SU-DHL-6 (cell line): ENCODE measurements at regions not wholly inside any gene's neighbourhood (a gene's known extent, or its start where the extent isn't known, plus 50 kb on each side); places are given as distances from the start of the nearest gene placed in this dataset.
"Not testable (repeated sequence)": the region's sequence is repeated elsewhere in the genome, so short reads cannot be mapped to it uniquely, and the experiment has no call there.

ENCODE experiments used
- H2AFZ ChIP-seq: fragments of 200-600 bp; sonication (generic); 2 replicates; pipeline ENCODE4 v1.6.1; 2014; ENCODE audit warnings: low read depth, mild to moderate bottlenecking, moderate library complexity, mixed read lengths, antibody characterized with exemption, low read length; ENCODE audit not compliant: severe bottlenecking
- H3F3A ChIP-seq: fragments of 200-600 bp; shearing (Covaris generic); 2 replicates; pipeline ENCODE4 v1.6.0; 2016; ENCODE audit warnings: antibody characterized with exemption, mild to moderate bottlenecking; ENCODE audit not compliant: insufficient read depth
- H3K27ac ChIP-seq: fragments of 200-600 bp; sonication (generic); 2 replicates; pipeline ENCODE4 v1.5.1; 2016; ENCODE audit warnings: low read depth, mild to moderate bottlenecking, low read length, moderate library complexity, mixed read lengths
- H3K27me3 ChIP-seq: fragments of 200-600 bp; sonication (generic), shearing (Covaris generic); 2 replicates; pipeline ENCODE4 v1.6.0; 2014; ENCODE audit warnings: mild to moderate bottlenecking, low read length
- H3K36me3 ChIP-seq: fragments of 200-600 bp; sonication (generic); 2 replicates; pipeline ENCODE4 v1.6.1; 2014; ENCODE audit warnings: mild to moderate bottlenecking, low read length, mixed read lengths
- H3K4me2 ChIP-seq: fragments of 300-600, 200-600 bp; shearing (Covaris generic), sonication (generic); 2 replicates; pipeline ENCODE4 v1.6.0; 2014; ENCODE audit warnings: low read length, low read depth, mild to moderate bottlenecking; ENCODE audit not compliant: poor library complexity, severe bottlenecking
- H3K4me3 ChIP-seq: fragments of 200-600 bp; sonication (generic); 2 replicates; pipeline ENCODE4 v1.5.1; 2014; ENCODE audit warnings: antibody characterized with exemption, low read length, mild to moderate bottlenecking, mixed read lengths; ENCODE audit not compliant: insufficient read depth, poor library complexity, severe bottlenecking
- H3K79me2 ChIP-seq: fragments of 200-600 bp; sonication (generic); 2 replicates; pipeline ENCODE4 v1.6.1; 2014; ENCODE audit warnings: mild to moderate bottlenecking, low read length, moderate library complexity; ENCODE audit not compliant: insufficient read depth
- H3K9ac ChIP-seq: fragments of 200-600 bp; sonication (generic); 2 replicates; pipeline ENCODE4 v1.7.0; 2014; ENCODE audit warnings: mild to moderate bottlenecking, low read length
- H3K9me2 ChIP-seq: fragments of 200-600 bp; sonication (generic); replicated peaks from 2 replicates; pipeline ENCODE4 v1.6.1; 2014; ENCODE audit warnings: low read length; ENCODE audit not compliant: insufficient read depth
- H3K9me3 ChIP-seq: fragments of 200-600 bp; sonication (generic); 2 replicates; pipeline ENCODE4 v1.6.1; 2014; ENCODE audit warnings: low read length, mixed read lengths; ENCODE audit not compliant: insufficient read depth
- H4K20me1 ChIP-seq: fragments of 200-600 bp; sonication (generic); 2 replicates; pipeline ENCODE4 v1.6.1; 2014; ENCODE audit warnings: low read depth, mild to moderate bottlenecking, antibody characterized with exemption, low read length, moderate library complexity, mixed read lengths
- EZH2phosphoT487 ChIP-seq: fragments of 200-600 bp; sonication (generic), shearing (Covaris generic); conservative IDR thresholded peaks from 2 replicates; pipeline ENCODE4 v1.6.1; 2018; ENCODE audit warnings: mild to moderate bottlenecking, antibody characterized with exemption, low read length, moderate library complexity, mixed read lengths
- TF ChIP-seq, protein P1 (sequence below): fragments of 200-600 bp; sonication (generic); IDR thresholded peaks from one replicate; pipeline ENCODE4 v1.5.1; 2017; ENCODE audit warnings: antibody characterized with exemption, mild to moderate bottlenecking, low read length, moderate library complexity; ENCODE audit not compliant: insufficient read depth, poor library complexity, severe bottlenecking

DNA sequence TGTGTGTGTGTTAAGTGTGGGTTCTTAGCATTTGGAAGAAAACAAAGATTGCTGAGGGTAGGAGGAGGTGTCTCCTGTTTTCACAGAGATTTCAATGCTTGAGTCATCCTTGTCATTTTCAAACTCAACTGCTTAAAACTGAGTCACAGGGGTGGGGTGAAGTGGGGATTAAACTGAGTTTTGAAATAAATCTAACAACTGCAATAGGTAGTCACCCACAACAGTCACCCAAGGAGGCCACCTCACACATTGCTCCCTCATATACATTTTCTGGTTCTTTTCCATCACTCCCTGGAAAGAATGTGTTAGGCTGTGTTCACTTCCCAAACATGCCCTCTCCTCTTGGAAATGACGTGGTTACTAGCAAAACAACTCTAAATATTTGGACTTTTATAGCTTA lies 187.7 kb upstream of the CMC1 start:
- Histone ChIP-seq H3K79me2 (no peaks in the 10 kb centered on the region), H2AFZ (no peak overlapping the region), H3K9ac (no peak overlapping the region), H3K9me2 (no peaks in the 10 kb centered on the region), H3K27ac (no peak overlapping the region), H3K36me3 (no peaks in the 10 kb centered on the region), H3K9me3 (no peaks in the 10 kb centered on the region), H3K27me3 (no peaks in the 10 kb centered on the region), H4K20me1 (no peaks in the 10 kb centered on the region), H3K4me2 (no peak overlapping the region), H3F3A (no peaks in the 10 kb centered on the region), H3K4me3 (no peak overlapping the region)
- TF ChIP-seq, protein P1, sequence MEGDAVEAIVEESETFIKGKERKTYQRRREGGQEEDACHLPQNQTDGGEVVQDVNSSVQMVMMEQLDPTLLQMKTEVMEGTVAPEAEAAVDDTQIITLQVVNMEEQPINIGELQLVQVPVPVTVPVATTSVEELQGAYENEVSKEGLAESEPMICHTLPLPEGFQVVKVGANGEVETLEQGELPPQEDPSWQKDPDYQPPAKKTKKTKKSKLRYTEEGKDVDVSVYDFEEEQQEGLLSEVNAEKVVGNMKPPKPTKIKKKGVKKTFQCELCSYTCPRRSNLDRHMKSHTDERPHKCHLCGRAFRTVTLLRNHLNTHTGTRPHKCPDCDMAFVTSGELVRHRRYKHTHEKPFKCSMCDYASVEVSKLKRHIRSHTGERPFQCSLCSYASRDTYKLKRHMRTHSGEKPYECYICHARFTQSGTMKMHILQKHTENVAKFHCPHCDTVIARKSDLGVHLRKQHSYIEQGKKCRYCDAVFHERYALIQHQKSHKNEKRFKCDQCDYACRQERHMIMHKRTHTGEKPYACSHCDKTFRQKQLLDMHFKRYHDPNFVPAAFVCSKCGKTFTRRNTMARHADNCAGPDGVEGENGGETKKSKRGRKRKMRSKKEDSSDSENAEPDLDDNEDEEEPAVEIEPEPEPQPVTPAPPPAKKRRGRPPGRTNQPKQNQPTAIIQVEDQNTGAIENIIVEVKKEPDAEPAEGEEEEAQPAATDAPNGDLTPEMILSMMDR, result no peak
- TF ChIP-seq EZH2phosphoT487, result no peak

DNA sequence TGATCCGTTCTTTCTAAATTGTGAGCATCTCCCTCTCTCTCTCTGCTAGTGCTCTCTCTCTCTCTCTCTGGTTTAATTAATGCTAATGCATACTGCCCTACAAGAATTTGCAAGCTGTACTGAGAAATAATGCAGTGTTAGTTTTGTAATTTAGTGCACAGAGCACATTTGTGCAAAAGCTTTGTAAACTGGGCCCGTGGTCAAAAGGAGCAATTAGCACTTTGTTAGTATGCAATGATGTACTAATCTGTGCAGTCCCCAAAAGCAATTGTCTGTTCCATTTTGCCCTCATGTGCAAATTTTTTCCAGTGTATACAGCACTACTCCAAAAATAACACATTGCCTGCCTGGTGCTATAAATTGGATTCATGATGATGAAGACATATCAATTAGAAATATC lies 184.6 kb upstream of the CMC1 start:
- TF ChIP-seq EZH2phosphoT487, result no peak
- TF ChIP-seq, protein P1, result no peak
- H3K36me3 ChIP-seq, result no peaks in the 10 kb centered on the region
- H3K27ac ChIP-seq, result no peak overlapping the region
- no peaks in the 10 kb centered on the region for H3K79me2 ChIP-seq
- no peaks in the 10 kb centered on the region for H4K20me1 ChIP-seq
- H3K4me2 ChIP-seq, result no peak overlapping the region
- H3K9me3 ChIP-seq, result no peaks in the 10 kb centered on the region
- no peaks in the 10 kb centered on the region for H3K27me3 ChIP-seq
- H3K9ac ChIP-seq, result no peak overlapping the region
- H3K4me3 ChIP-seq, result no peak overlapping the region
- H3K9me2 ChIP-seq, result no peaks in the 10 kb centered on the region
- no peak overlapping the region for H2AFZ ChIP-seq
- no peaks in the 10 kb centered on the region for H3F3A ChIP-seq

DNA sequence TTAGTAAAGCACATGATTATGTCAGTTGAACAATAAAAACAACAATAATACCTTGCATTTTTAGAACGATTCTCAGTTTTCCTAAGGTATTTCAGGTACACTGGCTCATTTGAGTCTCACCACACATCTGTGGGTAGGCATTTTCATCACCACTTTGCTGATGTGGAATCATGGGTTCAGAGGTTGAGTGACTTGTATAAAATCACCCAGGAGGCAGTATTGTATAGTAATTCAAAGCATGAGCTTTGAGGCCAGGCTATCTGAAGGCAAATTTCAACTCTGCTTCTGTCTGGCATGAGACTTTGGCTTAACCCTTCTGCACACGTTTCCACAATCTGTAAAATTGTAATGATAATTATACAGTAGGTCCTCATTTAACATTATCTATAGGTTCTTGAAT lies 183.9 kb upstream of the CMC1 start:
- Histone ChIP-seq H3K79me2 (no peaks in the 10 kb centered on the region), H3K36me3 (no peaks in the 10 kb centered on the region), H3K27me3 (no peaks in the 10 kb centered on the region), H3F3A (no peaks in the 10 kb centered on the region), H2AFZ (no peak overlapping the region), H3K9me2 (no peaks in the 10 kb centered on the region), H3K9ac (no peak overlapping the region), H3K27ac (no peak overlapping the region), H3K9me3 (no peaks in the 10 kb centered on the region), H3K4me3 (no peak overlapping the region), H3K4me2 (no peak overlapping the region), H4K20me1 (no peaks in the 10 kb centered on the region)
- TF ChIP-seq EZH2phosphoT487, result no peak
- TF ChIP-seq, protein P1, result no peak

DNA sequence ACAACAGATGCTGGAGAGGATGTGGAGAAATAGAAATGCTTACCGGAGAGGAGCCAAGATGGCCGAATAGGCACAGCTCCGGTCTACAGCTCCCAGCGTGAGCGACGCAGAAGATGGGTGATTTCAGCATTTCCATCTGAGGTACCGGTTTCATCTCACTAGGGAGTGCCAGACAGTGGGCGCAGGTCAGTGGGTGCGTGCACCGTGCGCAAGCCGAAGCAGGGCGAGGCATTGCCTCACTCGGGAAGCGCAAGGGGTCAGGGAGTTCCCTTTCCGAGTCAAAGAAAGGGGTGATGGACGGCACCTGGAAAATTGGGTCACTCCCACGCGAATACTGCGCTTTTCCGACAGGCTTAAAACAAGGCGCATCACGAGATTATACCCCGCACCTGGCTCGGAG lies 182.2 kb upstream of the CMC1 start:
- H2AFZ ChIP-seq, H3K4me2 ChIP-seq, H3K9me2 ChIP-seq, H3K9ac ChIP-seq, H3K36me3 ChIP-seq, H3K27me3 ChIP-seq, H3K27ac ChIP-seq, H4K20me1 ChIP-seq, H3K9me3 ChIP-seq, H3K4me3 ChIP-seq, H3F3A ChIP-seq, H3K79me2 ChIP-seq: not testable (repeated sequence)
